Neuronal stem cell (in vitro differentiated cells): ENCODE measurements at regions not wholly inside any gene's neighbourhood (a gene's known extent, or its start where the extent isn't known, plus 50 kb on each side); places are given as distances from the start of the nearest gene placed in this dataset.

ENCODE experiments used
- DNase-seq: peaks from one replicate; pipeline ENCODE4 v3.0.0-alpha.2; 2013; ENCODE audit warnings: low spot score
- H2AFZ ChIP-seq: one replicate; pipeline ENCODE4 v1.6.1; 2013; ENCODE audit warnings: mild to moderate bottlenecking, low read length, inconsistent platforms
- H2AK5ac ChIP-seq: 2 replicates; pipeline ENCODE4 v1.6.1; 2013; ENCODE audit warnings: low read depth, mild to moderate bottlenecking, inconsistent platforms, low read length, moderate library complexity, mixed read lengths
- H2BK120ac ChIP-seq: 2 replicates; pipeline ENCODE4 v1.6.1; 2013; ENCODE audit warnings: low read depth, mild to moderate bottlenecking, inconsistent platforms, low read length, moderate library complexity, mixed read lengths
- H2BK12ac ChIP-seq: one replicate; pipeline ENCODE4 v1.6.1; 2013; ENCODE audit warnings: low read length, inconsistent platforms
- H2BK15ac ChIP-seq: 2 replicates; pipeline ENCODE4 v1.6.1; 2013; ENCODE audit warnings: mild to moderate bottlenecking, low read length, inconsistent platforms, mixed read lengths
- H2BK5ac ChIP-seq: one replicate; pipeline ENCODE4 v1.6.1; 2013; ENCODE audit warnings: inconsistent platforms, mild to moderate bottlenecking, low read length, moderate library complexity
- H3K14ac ChIP-seq: one replicate; pipeline ENCODE4 v1.6.1; 2013; ENCODE audit warnings: low read length, inconsistent platforms
- H3K18ac ChIP-seq: 2 replicates; pipeline ENCODE4 v1.6.1; 2013; ENCODE audit warnings: low read length, inconsistent platforms
- H3K23ac ChIP-seq: 2 replicates; pipeline ENCODE4 v1.6.1; 2013; ENCODE audit warnings: low read depth, mild to moderate bottlenecking, mixed read lengths, low read length, inconsistent platforms; ENCODE audit not compliant: poor library complexity
- H3K27ac ChIP-seq: replicated peaks from 3 replicates; pipeline ENCODE4 v1.5.1; 2013; ENCODE audit warnings: low read length, inconsistent platforms
- H3K27me3 ChIP-seq, 3 experiments: 2 replicates each; pipeline ENCODE4 v1.6.1; 2013; ENCODE audit warnings: low read length in 3 of 3, mild to moderate bottlenecking in 2 of 3, inconsistent platforms in 1 of 3, low read depth in 1 of 3, mixed read lengths in 1 of 3, moderate library complexity in 1 of 3; ENCODE audit not compliant: control insufficient read depth in 3 of 3, insufficient read depth in 3 of 3
- H3K36me3 ChIP-seq, 2 donors: replicated peaks in 1 of 2; 2 replicates each; pipeline ENCODE4 v1.6.1; 2013; ENCODE audit warnings: low read length in 2 of 2; ENCODE audit not compliant: control insufficient read depth in 2 of 2, insufficient read depth in 2 of 2
- H3K4ac ChIP-seq: 2 replicates; pipeline ENCODE4 v1.6.1; 2013; ENCODE audit warnings: inconsistent platforms, mild to moderate bottlenecking, low read length, moderate library complexity
- H3K4me1 ChIP-seq, 2 donors: 1 replicate in 1 of 2; 2 replicates in 1 of 2; pipeline ENCODE4 v1.6.1; 2013; ENCODE audit warnings: low read length in 2 of 2, low read depth in 1 of 2; ENCODE audit not compliant: control insufficient read depth in 2 of 2, insufficient read depth in 1 of 2
- H3K4me2 ChIP-seq: one replicate; pipeline ENCODE4 v1.6.1; 2013; ENCODE audit warnings: mild to moderate bottlenecking, low read length, inconsistent platforms; ENCODE audit not compliant: insufficient read depth, poor library complexity, severe bottlenecking
- H3K4me3 ChIP-seq, 2 donors: 2 replicates each; pipeline ENCODE4 v1.5.1; 2013; ENCODE audit warnings: low read length in 2 of 2, mild to moderate bottlenecking in 2 of 2, inconsistent platforms in 1 of 2, moderate library complexity in 1 of 2
- H3K79me1 ChIP-seq: one replicate; pipeline ENCODE4 v1.6.1; 2013; ENCODE audit warnings: low read depth, mild to moderate bottlenecking, inconsistent platforms, low read length, moderate library complexity
- H3K9ac ChIP-seq: one replicate; pipeline ENCODE4 v1.6.1; 2013; ENCODE audit warnings: mild to moderate bottlenecking, low read depth, low read length, inconsistent platforms; ENCODE audit not compliant: poor library complexity
- H3K9me3 ChIP-seq, 2 donors: replicated peaks in 1 of 2; 2 replicates each; pipeline versions ENCODE3 to v1.6.1; 2013; ENCODE audit warnings: low read length in 2 of 2, mild to moderate bottlenecking in 2 of 2, inconsistent platforms in 1 of 2, low read depth in 1 of 2, mixed read lengths in 1 of 2, moderate library complexity in 1 of 2; ENCODE audit not compliant: control insufficient read depth in 2 of 2, insufficient read depth in 1 of 2
- H4K8ac ChIP-seq: one replicate; pipeline ENCODE4 v1.6.1; 2013; ENCODE audit warnings: low read depth, mild to moderate bottlenecking, inconsistent platforms, low read length, moderate library complexity
- H4K91ac ChIP-seq: one replicate; pipeline ENCODE4 v1.6.1; 2013; ENCODE audit warnings: low read length, low read depth, mild to moderate bottlenecking, inconsistent platforms; ENCODE audit not compliant: poor library complexity
- WGBS, 2 donors: extraction: QIAGEN DNeasy Blood & Tissue Kit; methylation state at CpG; one replicate each; pipeline ENCODE4 v1.1.7; 2013; ENCODE audit warnings: missing lambda C conversion rate in 2 of 2, mixed read lengths in 1 of 2; ENCODE audit not compliant: insufficient read length in 2 of 2, insufficient replicate concordance in 1 of 2; ENCODE audit errors: extremely low coverage in 2 of 2; 5-methylcytosine and 5-hydroxymethylcytosine counted together

DNA sequence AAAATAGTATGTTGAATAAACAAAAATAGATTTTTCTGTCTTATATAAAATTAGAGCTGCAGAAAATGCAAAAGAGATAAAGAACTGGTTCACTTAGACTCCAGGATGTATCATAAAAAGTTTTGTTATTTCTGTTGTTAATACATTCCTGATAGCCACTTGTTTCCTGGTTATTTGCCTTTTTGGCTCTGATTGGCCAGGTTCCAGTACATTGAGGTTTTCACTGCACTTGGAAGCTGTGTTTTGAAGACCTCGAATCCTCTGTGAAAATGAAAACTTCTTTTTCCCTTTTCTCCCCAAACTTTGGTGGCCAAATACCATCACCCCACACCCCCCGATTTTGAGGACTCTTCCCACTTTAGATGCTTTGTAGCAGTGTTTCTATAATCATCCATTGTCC is 525.3 kb downstream of the MED13L start:
- H3K18ac ChIP-seq, result no peak overlapping the region
- no peaks in the 10 kb centered on the region for H3K79me1 ChIP-seq
- no peak overlapping the region for H3K4me3 ChIP-seq
- H2AK5ac ChIP-seq, result no peak overlapping the region
- H3K27me3 ChIP-seq, result peaks cover 0 to 22% (median 0%) of the 10 kb centered on the region in 3 experiments
- H3K36me3 ChIP-seq, result no peaks in the 10 kb centered on the region
- no peak overlapping the region for H2BK12ac ChIP-seq
- H2AFZ ChIP-seq, result no peak overlapping the region
- no peak overlapping the region for H3K4me2 ChIP-seq
- no peak overlapping the region for H2BK15ac ChIP-seq
- WGBS, 2 donors, result no CpG with 5 or more reads among the region's 2 CpGs
- H3K4ac ChIP-seq, result no peak overlapping the region
- no peak overlapping the region for H3K14ac ChIP-seq
- H4K91ac ChIP-seq, result no peak overlapping the region
- H3K4me1 ChIP-seq, result no peaks in the 10 kb centered on the region
- H3K27ac ChIP-seq, result no peak overlapping the region
- H4K8ac ChIP-seq, result no peak overlapping the region
- no peak overlapping the region for H3K23ac ChIP-seq
- H2BK120ac ChIP-seq, result no peak overlapping the region
- no peak overlapping the region for H2BK5ac ChIP-seq
- no peak for DNase-seq
- H3K9me3 ChIP-seq, result no peaks in the 10 kb centered on the region
- no peak overlapping the region for H3K9ac ChIP-seq

DNA sequence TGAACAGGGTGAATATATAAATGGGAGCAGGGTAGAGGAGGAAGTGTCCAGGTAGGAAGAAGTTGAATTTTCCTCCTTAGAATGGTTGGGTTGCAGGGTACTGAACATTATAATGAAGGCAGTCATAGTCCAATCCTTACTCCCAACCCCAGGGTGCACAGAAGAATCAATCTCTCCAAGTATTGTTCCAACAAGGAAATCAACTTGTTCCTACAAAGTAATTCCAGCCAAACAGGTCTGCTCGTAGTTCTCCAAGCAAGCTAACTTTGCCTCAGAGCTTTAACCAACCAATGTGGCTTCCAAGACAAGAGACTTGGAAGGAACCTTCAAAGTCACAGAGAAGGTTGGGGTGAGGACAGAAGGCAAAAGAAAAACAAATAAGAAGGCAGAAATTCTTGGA is 527.2 kb downstream of the MED13L start:
- no peak overlapping the region for H3K14ac ChIP-seq
- no peak overlapping the region for H3K4ac ChIP-seq
- no peak overlapping the region for H2BK120ac ChIP-seq
- no peaks in the 10 kb centered on the region for H3K79me1 ChIP-seq
- H3K4me2 ChIP-seq, result no peak overlapping the region
- H2AFZ ChIP-seq, result no peak overlapping the region
- no peaks in the 10 kb centered on the region for H3K9me3 ChIP-seq
- peaks cover 0 to 8% (median 0%) of the 10 kb centered on the region in 3 experiments for H3K27me3 ChIP-seq
- no peak overlapping the region for H3K4me3 ChIP-seq
- H3K27ac ChIP-seq, result no peak overlapping the region
- H2BK15ac ChIP-seq, result no peak overlapping the region
- H3K4me1 ChIP-seq, result no peaks in the 10 kb centered on the region
- no peak overlapping the region for H3K23ac ChIP-seq
- H3K9ac ChIP-seq, result no peak overlapping the region
- no CpG with 5 or more reads among the region's 1 CpG for WGBS, 2 donors
- H2BK12ac ChIP-seq, result no peak overlapping the region
- no peak overlapping the region for H3K18ac ChIP-seq
- DNase-seq, result no peak
- no peak overlapping the region for H4K8ac ChIP-seq
- no peak overlapping the region for H2BK5ac ChIP-seq
- H3K36me3 ChIP-seq, result no peaks in the 10 kb centered on the region
- H2AK5ac ChIP-seq, result no peak overlapping the region
- no peak overlapping the region for H4K91ac ChIP-seq

DNA sequence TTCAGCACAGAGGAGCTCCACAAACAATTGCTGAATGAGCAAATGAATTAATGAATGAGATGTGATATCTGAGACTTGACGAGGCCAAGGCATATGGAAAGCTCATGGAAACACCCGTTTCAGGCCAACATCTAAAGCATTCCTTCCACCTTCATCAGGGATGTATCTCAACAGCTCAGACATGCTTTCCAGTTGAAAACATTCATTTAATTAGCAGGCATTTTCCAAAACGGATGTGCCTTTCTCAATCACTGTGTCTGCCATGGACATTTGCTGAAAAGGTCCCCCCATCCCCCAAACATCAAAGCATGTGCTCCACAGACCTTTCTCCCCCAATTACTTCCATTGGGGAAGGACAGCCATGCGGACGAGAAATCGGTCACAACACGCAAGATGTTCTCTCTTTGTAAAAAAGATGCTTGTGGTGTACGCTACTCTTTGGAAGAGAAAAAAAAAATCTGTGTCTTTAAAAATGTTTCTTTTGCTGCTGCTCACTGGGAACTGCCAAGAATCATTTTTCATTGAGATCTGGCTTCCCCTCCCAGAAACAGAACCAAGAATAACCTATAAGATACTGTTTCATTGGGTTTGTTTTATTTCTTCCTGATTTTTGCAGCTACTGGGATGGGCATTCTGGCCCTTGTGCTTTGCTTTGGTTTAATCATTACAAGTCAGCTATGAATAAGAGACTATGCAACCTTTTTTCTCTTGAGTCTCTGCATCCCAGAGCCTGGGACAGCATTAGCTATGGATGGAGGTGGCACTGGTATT is 528.2 kb downstream of the MED13L start:
- Histone ChIP-seq H3K36me3 (no peaks in the 10 kb centered on the region), H2BK5ac (no peak overlapping the region), H2BK12ac (no peak overlapping the region), H3K4me3 (no peak overlapping the region), H3K4me1 (no peaks in the 10 kb centered on the region), H3K9me3 (no peaks in the 10 kb centered on the region), H3K18ac (no peak overlapping the region), H2BK15ac (no peak overlapping the region), H3K14ac (no peak overlapping the region), H3K4me2 (no peak overlapping the region), H3K27me3 (no peaks in the 10 kb centered on the region), H3K79me1 (no peaks in the 10 kb centered on the region), H3K4ac (no peak overlapping the region), H2AFZ (no peak overlapping the region), H3K23ac (no peak overlapping the region), H3K27ac (no peak overlapping the region), H4K91ac (no peak overlapping the region), H3K9ac (no peak overlapping the region), H2AK5ac (no peak overlapping the region), H2BK120ac (no peak overlapping the region), H4K8ac (peak overlapping the region; percentile 9)
- no peak for DNase-seq
- no CpG with 5 or more reads among the region's 8 CpGs for WGBS, 2 donors

DNA sequence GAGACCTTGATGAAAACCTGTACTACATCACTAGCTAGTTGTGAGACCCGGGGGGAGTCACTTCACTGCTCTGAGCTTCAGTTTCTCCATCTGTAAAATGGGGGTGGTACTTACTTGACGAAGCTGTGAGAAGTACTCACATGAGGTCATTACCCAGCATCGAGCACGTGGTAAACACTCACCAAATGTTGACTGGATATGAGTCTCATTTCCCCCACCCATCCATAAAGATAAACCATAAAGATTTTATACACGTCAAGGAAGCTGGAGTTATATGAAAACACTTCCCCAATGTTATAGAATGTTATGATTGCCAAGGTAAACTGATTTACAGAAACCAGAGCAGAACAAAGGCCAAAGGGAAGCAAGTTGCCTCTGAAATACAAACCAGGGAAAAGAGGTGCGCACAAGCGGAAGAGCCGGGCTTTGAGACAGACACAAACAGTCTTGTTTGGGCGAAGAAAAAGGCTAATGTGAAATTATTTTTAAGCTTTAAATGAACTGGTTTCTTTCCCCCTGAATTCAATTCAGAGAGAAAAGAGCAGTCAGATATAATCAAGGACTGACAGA is 536.8 kb downstream of the MED13L start:
- no peak overlapping the region for H3K18ac ChIP-seq
- no peaks in the 10 kb centered on the region for H3K27me3 ChIP-seq
- no peaks in the 10 kb centered on the region for H3K79me1 ChIP-seq
- no peak overlapping the region for H2BK120ac ChIP-seq
- H4K91ac ChIP-seq, result no peak overlapping the region
- no peaks in the 10 kb centered on the region for H3K36me3 ChIP-seq
- H3K4me3 ChIP-seq, result no peak overlapping the region
- H2BK5ac ChIP-seq, result no peak overlapping the region
- DNase-seq, result no peak
- H2BK12ac ChIP-seq, result no peak overlapping the region
- no peaks in the 10 kb centered on the region for H3K9me3 ChIP-seq
- no peak overlapping the region for H3K9ac ChIP-seq
- H2AK5ac ChIP-seq, result no peak overlapping the region
- H3K14ac ChIP-seq, result no peak overlapping the region
- H2BK15ac ChIP-seq, result no peak overlapping the region
- no CpG with 5 or more reads among the region's 9 CpGs for WGBS, 2 donors
- H4K8ac ChIP-seq, result no peak overlapping the region
- no peak overlapping the region for H3K4me2 ChIP-seq
- H3K4me1 ChIP-seq, result peaks cover 0 to 4% of the 10 kb centered on the region in 2 donors
- no peak overlapping the region for H3K4ac ChIP-seq
- H3K23ac ChIP-seq, result no peak overlapping the region
- H3K27ac ChIP-seq, result no peak overlapping the region
- no peak overlapping the region for H2AFZ ChIP-seq
